Retina (tissue), 1 donor: ENCODE measurements at regions not wholly inside any gene's neighbourhood (a gene's known extent, or its start where the extent isn't known, plus 50 kb on each side); places are given as distances from the start of the nearest gene placed in this dataset.

ENCODE experiments used
- DNase-seq: peaks from one replicate; pipeline ENCODE4 v3.0.0-alpha.2; 2016

DNA sequence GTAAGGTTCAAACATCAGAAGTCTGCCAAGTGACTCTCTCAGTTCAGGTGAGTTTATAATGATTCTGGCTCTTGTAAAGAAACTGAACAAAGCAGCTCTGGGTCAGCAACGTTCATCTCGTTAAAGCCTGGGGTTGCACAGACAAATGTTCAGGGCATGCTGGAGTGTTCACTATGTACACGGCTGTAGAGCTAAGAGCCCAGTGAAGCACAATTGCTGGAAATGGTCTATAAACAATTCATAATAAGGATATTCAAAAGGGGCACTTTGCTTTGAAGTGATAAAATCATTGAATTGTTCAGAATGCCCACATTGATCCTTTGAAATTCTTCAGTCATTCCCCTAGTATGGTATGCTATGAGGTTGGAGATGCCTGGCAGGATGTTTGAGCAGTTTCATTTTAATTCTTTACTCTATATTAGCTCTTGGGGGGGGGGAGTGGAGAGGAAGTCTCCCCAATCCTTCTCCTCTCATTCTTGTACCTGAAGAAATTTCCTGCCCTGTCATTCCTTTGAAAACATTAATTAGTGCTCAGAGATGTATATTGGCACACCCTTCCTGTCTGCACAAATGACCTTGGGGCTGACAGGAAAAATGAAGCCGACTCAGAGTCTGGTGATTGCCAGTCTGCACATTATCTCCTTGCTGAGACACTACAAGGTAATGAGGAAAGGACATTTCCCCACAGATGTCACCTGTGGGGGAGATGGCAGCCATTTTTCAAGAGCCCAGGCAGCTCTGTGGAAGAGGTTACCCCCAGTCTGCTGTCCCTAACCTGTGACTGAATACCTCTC, 145.5 kb downstream of the DLEU7 start:
- DNase-seq, result no peak

DNA sequence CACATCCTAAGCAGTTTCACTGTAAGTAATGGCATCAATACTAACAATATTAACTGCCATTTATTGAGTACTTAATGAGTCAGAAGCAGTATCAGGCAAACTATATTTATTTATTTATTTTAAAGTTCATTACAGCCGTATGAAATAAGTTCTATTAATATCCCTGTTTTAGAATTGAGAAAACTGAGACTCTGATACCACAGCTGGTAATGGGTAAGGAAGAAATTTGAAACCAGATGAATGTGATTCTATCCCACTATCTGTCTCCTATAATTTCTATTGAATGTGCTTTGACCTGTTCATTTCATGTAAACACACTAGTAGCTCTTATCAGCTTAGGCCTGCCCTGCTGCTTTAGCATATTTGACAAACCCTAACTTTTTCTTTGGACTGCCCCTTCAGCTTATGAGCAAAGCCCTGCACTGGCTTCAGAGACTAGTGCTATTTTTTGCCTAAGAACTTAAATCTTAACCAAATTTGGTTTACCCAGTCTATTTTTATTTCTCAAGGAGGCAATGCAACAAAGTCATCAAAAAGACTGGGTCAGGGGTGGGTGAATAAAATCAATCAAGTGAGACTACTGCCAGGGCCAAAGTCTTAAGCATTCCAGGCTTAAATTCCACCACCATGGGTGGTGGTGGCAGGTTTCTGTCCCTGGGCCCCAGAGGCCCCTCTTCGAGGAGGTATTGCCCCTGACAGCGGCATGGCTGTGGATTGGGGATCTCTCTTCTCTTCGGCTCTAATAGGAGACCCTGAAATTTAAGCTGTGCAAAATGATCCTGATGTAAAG, 143.4 kb downstream of the DLEU7 start:
- no peak for DNase-seq

DNA sequence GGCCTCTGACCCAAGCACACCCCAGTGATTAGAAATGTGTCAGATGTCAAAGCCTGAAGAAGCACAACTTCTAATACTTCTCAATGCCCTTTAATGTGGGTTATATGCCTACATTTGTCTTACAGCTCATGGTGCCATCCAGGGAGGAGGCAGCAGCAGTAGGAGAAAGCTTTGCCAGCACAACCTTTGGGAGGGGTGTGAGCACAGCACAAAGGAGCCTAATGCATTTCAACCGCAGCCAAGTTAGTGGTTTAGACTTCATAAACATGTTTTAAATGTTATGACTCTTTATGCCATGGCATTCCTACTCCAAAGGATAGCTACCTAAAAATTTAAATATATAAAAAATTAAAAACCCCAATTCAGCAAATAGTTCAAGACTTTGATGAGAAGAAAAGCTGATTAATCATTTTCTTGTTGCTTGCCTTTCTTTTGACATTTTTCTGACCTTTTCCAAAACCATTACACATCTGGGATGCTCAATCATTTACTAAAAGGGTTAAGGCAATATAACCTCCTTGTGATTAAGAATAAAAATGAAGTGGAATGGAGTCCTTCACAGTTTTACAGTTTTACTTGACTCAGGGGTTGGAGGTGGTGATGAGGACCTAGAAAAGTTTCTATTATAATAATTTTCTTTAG, 142.7 kb downstream of the DLEU7 start:
- no peak for DNase-seq

DNA sequence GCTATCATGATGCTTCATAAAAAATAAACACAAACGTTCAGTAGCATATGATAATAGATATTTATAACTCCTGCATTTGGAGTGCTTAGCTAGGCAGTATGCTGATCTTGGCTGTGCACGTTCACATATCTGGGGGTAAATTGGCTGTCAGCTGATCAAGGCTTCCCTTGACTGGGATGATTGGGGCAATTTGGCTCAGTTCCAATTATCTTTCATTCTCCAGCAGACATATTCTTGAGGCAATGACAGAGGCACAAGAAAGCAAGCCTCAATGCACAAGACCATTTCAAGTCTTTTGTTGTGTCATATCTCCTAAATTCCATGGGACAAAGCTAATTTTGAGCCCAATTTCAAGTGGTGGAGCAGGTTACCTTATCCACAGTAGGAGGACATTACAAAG, 142.0 kb downstream of the DLEU7 start:
- DNase-seq, result no peak

DNA sequence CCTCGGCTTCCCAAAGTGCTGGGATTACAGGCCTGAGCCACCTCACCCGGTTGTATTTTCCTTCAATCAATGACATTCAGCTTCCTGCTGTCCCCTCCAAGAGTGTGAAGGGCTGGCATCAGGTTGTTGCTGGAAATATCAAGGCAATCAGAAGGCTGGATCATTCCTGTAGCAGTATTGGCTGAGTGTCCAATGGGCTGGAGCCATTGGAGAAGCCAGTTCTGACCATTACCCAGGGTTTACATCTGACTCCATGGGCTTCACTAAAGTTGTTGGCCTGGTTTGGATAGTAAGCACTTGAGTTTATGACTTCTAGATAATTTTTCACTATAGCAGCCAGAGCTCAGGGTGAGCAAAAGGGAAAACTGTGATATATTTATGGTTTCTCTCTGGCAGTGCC, 137.0 kb downstream of the DLEU7 start:
- no peak for DNase-seq

DNA sequence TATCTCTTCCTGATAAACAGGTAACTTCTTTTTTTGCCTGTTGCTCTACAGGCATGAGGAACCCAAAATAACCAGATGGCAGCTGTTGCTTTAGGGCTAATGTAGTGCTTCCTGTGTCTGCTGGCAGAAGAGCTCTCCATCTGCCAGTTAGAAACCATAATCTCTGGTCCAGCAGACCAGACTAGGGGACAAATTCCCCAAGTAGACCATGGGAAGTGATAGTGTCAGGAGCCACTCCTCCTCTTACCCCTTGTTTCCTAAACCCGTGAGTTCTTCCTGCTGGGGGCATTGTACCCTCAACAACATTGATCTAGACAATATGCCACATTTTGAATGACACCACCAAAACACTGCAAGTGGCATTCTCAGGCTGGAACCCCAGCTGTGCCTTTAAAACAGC, 135.9 kb downstream of the DLEU7 start:
- DNase-seq, result no peak

DNA sequence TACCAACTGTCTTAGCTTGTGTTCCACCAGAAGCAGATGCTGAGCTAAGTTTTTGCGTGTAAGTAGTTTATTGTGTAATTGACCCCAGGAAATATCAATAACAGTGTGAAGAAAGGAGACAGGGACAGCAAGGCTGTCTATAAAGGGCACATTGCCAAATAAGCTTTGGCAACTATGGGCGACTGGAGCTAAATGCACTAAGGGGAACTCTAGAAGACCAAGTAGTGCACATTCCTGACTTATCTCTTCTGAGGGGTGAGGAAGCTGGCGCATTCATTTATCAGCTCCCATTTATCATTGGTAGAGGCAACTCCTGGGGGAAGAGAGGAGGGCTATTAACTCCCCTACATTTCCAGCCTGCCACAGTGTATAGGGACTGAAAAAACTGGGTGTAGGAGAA, 135.0 kb downstream of the DLEU7 start:
- DNase-seq, result no peak

DNA sequence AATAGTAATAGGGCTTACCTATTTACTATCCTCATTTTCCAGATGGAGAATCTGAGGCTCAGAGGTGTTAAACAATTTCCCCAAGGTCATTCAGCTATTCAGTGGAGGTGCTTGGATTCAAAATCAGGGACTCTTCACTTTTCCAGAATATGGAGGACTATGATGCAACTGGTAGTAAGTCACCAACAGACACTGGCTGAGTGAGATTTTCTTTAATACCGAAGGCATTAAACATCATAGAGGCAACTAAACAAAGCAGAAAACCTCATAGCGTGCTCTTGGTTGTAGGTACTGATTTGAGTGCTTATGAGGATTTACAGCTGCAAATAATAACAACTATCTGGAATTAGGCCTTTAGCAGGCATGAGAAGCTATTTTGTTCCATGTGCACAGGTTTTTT, 134.4 kb downstream of the DLEU7 start:
- DNase-seq, result no peak

DNA sequence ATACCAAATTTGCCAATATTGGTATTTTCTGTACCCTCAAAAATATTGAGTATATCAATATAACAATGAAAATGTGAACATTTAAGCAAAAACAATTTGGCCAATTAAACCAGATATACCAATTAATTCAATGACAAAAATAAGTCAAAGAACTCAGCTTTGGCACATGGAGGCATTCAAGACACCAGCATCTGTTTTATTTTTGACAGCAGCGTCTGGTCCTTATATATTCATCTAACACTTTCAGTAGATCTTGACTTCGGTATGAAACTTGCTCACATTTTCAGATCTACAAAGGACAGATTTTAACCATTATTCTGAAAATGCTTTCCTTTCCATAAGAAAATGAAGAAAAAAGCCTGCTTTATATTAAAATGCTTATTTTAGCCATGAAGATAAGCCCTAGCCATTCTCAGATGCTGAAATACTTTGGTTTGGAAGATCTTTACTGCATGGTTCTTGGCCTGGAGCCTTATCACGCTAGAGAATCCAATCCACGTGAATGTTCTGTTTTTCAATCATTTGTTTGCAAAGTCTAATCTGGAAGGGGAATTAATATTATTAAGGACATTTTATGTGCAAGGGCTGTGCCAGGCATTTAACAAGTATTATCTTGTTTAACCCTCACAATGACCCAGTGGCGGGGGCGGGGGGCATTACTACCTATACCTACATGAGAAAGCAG, 132.2 kb downstream of the DLEU7 start:
- no peak for DNase-seq

DNA sequence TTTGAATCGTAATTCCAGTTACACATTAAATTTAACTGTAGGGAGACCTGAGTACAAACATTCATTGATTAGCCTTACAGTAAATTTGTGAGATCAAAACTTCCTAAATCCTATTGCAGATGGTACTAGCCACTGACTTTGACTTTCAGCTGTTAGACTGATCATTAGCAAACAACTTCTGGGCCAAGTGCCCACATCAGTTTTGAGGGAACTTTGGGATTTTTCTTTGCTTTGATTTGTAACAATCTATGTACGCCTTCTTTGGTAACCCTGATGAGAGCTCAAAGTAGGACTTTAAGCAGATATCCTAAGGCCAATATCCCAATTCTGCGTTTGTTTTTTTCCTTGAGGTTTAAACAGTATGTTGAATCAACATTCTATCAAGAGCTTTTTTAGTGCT, 131.5 kb downstream of the DLEU7 start:
- DNase-seq, result no peak

DNA sequence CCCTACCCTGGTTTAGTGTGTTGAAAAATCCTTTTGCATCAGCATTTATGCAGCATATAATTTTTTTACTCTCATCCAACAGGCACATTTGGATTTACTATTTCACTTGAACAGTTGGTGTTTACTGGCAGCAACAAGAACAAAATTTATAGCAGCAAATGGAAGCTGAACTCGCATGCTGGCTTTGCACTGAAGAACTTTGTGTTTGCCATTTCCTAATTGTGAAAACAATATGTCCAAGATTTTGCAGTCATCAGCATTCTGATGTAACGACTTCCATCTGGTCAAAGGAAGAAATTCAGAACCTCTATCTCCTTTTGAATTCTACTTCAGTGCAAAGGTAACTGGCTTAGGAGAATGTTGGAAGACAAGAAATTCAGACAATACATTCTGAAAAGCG, 131.0 kb downstream of the DLEU7 start:
- no peak for DNase-seq

DNA sequence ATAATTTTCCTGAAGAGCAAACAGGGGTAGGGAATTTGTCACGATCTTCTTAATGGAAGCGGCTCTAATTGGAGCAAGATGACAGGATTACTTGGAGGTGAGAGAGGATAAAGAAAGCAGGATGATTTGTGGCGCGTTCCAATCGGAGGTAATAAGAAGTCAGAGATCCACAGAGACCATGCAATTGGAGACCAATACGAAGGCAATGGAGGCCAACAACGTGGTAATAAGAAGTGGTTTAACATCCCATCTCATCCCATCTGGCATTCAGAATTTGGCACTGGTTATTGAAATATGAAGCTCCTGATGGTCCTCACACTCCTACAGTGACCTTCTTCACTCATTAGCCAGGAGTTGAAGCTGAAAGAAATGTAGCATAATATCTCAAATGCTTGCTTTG, 130.6 kb downstream of the DLEU7 start:
- DNase-seq, result no peak

DNA sequence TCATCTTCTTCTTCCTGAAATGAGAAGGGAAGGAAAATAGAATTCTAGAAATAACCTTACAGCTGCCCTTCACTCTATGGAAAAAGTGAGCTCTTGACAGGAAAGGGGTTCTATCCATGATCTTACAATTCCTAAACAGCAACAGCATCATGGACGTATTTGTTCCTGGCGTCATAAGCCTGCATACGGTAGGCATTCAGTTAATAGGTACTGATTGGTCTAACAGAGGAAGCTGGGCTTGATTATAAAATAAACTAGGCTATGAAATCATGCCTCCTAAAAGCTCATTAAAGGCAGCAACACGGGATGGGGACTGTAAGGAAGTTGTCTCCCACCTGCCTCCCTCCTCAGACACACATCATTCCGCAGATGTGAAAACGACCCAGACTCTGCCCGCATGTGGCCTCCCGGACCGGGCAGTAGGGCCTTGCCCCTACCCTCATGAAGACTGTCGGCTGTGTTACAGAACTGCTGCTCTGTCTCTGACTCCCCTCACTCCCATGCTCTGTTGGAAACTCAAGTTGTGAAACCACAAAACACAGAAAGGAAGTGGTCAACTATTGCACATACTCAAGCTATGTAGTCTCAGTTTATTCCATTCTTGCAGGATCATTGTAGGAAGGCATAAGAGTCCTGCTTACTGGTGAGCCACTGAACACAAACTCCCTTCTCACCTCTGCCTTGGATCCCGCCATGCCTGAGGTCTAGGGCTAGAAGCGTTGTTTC, 129.8 kb downstream of the DLEU7 start:
- no peak for DNase-seq

DNA sequence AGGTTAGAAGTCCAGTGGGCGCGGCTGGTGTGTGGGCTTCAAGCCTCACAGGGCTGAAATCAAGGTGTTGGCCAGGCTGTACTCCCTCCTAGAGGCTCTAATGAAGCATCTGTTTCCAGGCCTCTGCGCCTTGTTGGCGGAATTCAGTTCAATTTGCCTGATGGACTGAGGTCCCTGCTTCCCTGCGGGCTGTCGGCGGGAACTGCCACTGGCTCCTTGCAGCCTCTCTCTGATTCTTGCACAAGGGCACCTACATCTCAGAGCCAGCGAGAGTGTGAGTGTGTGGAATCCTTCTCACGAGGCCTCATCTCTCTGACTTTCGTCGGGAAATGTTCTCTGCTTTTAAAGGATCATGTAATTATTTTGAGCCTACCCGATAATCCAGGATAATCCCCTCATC, 128.6 kb downstream of the DLEU7 start:
- DNase-seq, result no peak

DNA sequence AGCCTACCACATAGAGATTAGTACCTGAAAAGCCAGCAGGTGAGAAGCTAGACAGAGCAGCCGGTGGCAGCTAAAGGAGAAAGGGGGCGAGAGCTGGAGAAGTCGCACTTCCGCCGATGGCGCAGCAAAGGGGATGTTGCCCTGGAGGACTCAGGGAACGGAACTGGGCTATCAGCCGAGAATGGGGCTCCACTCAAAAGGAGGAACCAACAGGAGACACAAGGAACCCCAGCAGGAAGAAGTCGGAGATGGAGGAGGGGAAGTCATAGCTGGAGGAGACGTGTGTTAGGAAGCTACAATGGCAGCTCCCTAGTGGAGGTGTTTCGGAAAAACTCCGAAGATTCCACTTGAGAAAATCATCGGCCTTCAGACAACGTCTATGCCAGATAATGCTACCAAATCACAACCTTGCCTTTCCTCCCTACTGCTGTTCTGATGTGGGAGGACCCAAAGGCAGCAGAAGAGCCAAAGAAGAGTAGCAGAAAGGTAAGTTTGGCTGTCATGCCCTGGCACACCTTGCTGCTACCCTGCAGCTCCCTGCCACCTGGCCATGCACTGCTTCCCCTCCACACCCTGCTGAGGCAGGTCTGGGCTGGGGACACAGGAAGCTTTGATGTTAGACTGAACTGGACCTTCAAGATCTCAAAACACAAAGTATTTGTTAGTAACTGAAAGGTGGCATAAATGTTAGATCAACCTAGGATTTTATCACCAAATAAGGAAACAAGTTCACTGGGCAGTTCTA, 127.9 kb downstream of the DLEU7 start:
- no peak for DNase-seq

DNA sequence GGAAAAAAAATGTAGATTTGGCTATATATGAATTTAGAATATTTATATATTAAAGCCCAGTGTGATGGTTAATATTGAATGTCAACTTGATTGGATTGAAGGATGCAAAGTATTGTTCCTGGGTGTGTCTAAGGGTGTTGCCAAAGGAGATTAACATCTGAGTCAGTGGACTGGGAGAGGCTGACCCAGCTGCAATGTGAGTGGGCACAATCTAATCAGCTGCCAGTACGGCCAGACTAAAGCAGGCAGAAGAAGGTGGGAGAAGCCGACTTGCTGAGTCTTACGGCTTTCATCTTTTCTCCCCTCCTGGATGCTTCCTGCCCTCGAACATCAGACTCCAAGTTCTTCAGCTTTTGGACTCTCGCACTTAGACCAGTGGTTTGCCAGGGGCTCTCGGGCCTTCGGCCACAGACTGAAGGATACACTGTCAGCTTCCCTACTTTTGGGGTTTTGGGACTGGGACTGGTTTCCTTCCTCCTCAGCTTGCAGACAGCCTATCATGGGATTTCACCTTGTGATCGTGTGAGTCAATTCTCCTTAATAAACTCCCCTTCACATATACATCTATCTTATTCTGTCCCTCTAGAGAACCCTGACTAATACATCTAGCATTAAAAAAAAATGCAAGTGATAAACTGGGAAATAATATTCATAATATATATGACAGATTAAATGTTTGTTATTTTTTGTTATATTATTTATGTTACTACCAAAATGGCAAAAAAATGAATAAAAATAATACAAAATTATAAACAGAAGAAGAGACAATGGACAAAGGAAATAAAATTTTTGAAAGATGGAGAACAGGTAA, 122.4 kb downstream of the DLEU7 start:
- no peak for DNase-seq

DNA sequence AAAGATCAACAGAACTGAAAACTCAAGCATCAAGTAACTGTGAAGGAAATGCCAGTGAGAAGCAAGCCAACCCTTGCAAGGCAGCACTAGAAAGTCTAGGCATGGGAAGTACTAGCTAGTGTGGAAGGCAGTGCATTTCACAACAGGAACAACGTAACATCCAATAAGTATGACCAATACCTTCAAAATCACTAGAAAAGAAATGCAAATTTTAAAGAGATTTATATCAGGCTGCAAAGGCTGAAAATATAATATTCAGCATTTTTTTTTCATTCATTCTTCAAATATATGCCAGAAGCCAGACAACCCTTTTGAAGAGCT, 121.9 kb downstream of the DLEU7 start:
- no peak for DNase-seq

DNA sequence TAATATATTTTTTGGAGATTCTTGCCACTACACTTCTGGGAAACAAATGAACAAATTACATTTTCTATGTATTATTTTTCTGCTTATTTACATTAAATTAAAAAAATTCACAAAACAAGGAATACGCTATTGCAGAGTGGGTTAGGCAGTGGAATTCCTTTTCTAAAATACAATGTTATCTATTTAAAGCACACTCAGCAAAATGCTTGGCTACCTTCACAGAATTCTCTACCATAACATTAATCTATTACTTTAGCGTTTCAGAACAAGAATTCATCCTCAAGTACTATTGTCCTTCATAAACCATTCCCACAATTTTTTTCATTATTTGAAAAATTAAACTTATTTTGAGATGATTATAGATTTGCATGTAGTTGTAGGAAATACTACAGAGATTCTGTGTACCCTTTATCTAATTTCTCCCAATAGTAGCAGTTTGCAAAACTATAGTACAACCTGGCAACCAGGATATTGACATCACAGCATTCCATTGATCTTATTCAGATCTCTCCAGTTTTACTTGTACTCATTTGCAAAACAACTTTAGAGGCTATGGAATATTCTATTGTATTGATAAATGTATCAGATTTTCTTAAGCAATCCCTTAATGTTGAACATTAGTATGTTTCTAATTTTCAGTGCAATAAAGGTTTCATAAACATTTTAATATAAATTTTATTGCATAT, 120.9 kb downstream of the DLEU7 start:
- DNase-seq, result no peak

DNA sequence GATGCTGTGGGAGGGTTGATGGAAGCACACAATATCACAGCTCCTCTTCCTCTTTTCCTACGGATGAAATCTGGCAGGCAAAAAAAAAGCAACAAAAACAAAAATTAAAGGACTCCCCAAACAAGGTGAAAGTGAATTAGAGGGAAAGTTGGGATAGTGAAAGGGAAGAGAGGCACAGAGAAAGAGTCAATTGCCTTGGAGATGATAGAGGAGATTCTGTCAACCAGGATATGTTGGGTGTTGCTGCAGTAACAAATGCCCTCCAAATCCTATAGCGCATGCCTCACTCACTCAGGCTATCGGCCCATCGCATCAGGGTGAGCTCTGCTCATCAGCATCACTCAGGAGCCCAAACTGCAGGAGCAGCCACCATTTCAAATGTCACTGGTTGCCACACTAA, 119.1 kb downstream of the DLEU7 start:
- DNase-seq, result no peak

DNA sequence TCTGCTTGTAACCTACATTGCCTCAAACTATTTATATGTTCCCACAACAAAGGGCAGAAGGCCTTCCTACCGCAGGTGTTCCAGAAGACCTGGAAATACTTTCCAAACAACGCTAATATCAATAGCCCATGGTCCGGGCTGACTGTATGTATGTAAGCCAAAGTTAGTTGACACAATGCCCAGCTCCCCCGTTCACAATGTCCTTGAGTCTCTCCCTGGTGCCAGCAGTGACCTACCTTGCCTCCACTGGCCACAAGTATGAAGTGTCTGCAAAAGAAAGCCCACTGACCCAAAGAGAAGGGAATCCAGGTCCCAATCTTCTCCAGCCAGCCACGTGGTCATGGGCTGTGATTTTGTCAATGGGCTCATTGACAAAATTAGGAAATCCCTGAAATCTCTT, 118.6 kb downstream of the DLEU7 start:
- no peak for DNase-seq

DNA sequence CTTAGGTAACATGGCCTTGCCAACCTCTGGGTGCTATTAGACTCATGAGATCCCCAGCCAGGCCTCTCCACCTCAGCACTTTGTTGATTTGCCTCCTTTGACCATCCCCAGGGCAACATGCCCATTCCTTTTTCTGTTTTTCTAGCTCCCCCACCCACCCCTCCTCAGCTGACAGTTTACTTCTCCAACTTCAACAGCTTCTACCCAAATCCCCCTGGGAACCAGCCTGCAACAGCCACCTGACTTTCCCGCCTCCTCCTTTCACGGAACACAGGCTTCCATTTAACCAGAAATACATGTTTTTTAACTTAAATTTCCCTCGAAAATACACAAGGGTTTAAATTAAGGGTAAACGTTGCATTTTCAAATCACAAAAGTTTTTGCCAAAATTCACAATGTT, 117.3 kb downstream of the DLEU7 start:
- DNase-seq, result no peak
